Omental fat pad (tissue), 3 donors: ENCODE measurements at regions not wholly inside any gene's neighbourhood (a gene's known extent, or its start where the extent isn't known, plus 50 kb on each side); places are given as distances from the start of the nearest gene placed in this dataset.

Experiments used
- ATAC-seq: fragments of 150-250 bp; one replicate; pipeline ENCODE4 v1.9.1; 2016; ENCODE audit warnings: mild to moderate bottlenecking, moderate library complexity; ENCODE audit not compliant: low FRiP score
- DNase-seq: peaks from one replicate; pipeline ENCODE4 v3.0.0-alpha.2; 2019; ENCODE audit warnings: low spot score
- CTCF ChIP-seq, 3 donors: fragments of 450-650 bp; IDR thresholded peaks; one replicate each; pipeline ENCODE4 v1.5.1; 2016 to 2017; ENCODE audit warnings: antibody characterized with exemption in 3 of 3, mild to moderate bottlenecking in 3 of 3, moderate library complexity in 2 of 3

- DNase-seq (no peak), ATAC-seq (no peak)
- no peak for TF ChIP-seq CTCF (IDR thresholded peaks at IDR 0.05)
Observed at GRCh38 chr7:155881471-155882350, 69.4 kb upstream of the SHH start.

- TF ChIP-seq CTCF (IDR thresholded peaks at IDR 0.05) = no peak
- ATAC-seq (no peak), DNase-seq (no peak)
Observed at GRCh38 chr7:155880721-155881120, 68.5 kb upstream of the SHH start.

- DNase-seq = no peak
- no peak for TF ChIP-seq CTCF (IDR thresholded peaks at IDR 0.05)
- ATAC-seq = no peak
Observed at GRCh38 chr7:155879592-155879991, 67.3 kb upstream of the SHH start.

- no peak for DNase-seq
- ATAC-seq = no peak
- TF ChIP-seq CTCF (IDR thresholded peaks at IDR 0.05) = no peak
Observed at GRCh38 chr7:155878674-155879073, 66.4 kb upstream of the SHH start.

GRCh38 chr7:155878250-155878649 is 66.0 kb upstream of the SHH start:
- no peak for TF ChIP-seq CTCF (IDR thresholded peaks at IDR 0.05)
- ATAC-seq (no peak), DNase-seq (no peak)

- ATAC-seq = no peak
- TF ChIP-seq CTCF (IDR thresholded peaks at IDR 0.05) = no peak
- no peak for DNase-seq
Observed at GRCh38 chr7:155877167-155877566, 64.9 kb upstream of the SHH start.

GRCh38 chr7:155874411-155874810 is 62.1 kb upstream of the SHH start:
- no peak for ATAC-seq
- no peak for TF ChIP-seq CTCF (IDR thresholded peaks at IDR 0.05)
- DNase-seq = no peak
